ENCODE measurements at regions not wholly inside any gene's neighbourhood (a gene's known extent, or its start where the extent isn't known, plus 50 kb on each side); places are given as distances from the start of the nearest gene placed in this dataset.

DNA sequence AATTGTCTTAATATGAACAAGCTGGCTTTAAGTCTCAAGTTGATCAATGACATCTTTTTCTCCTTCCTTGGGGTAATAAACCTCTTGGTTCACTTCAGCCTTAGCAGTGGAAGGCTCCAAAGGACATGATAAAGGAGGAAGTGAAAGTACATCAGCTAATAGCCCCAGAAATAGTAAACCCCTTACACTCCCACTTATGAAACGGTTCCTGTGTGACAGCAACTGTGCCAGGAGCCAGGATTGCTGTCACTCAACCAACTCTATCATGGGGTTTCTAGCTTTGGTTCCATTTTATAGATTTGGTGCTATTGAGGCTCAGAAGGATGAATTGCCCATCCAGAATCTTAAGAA lies 216.7 kb downstream of the ABHD5 start:
- H3K9me3 Mint-ChIP-seq, result no peaks in the 10 kb centered on the region
- H3K27ac Mint-ChIP-seq, result no peak overlapping the region
- no peaks in the 10 kb centered on the region for H3K4me1 Mint-ChIP-seq
- no peaks in the 10 kb centered on the region for H3K36me3 Mint-ChIP-seq (ENCODE audit: low read depth)
- H3K27me3 Mint-ChIP-seq (ENCODE audit: low read depth), result peaks cover 11% of the 10 kb centered on the region
- TF ChIP-seq, protein P1, sequence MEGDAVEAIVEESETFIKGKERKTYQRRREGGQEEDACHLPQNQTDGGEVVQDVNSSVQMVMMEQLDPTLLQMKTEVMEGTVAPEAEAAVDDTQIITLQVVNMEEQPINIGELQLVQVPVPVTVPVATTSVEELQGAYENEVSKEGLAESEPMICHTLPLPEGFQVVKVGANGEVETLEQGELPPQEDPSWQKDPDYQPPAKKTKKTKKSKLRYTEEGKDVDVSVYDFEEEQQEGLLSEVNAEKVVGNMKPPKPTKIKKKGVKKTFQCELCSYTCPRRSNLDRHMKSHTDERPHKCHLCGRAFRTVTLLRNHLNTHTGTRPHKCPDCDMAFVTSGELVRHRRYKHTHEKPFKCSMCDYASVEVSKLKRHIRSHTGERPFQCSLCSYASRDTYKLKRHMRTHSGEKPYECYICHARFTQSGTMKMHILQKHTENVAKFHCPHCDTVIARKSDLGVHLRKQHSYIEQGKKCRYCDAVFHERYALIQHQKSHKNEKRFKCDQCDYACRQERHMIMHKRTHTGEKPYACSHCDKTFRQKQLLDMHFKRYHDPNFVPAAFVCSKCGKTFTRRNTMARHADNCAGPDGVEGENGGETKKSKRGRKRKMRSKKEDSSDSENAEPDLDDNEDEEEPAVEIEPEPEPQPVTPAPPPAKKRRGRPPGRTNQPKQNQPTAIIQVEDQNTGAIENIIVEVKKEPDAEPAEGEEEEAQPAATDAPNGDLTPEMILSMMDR (IDR thresholded peaks at IDR 0.05; ENCODE audit: unreplicated experiment in 3 of 3), result no peak
- H3K4me3 Mint-ChIP-seq, result no peak overlapping the region

DNA sequence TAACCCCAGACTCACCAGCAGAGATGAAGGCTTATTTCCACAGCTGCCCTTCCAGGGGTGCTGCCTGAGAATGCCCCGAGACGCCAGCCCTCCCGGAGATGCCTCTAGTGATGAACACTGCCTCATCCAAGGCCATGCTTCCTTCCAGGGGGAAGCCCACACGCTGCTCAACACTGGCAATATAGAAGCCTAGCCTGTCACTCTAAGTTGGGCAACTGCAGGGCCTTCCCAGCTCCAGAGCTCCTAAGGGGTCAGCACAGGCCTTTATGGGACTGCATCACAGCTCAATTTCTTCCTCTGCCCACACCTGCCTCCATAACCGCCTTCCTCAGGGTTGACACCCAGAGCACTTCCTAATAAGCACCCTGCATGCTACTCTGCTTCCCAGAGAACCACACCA lies 217.7 kb downstream of the ABHD5 start:
- H3K4me3 Mint-ChIP-seq, result no peak overlapping the region
- H3K27me3 Mint-ChIP-seq (ENCODE audit: low read depth), result peaks cover 14% of the 10 kb centered on the region
- TF ChIP-seq, protein P1 (IDR thresholded peaks at IDR 0.05; ENCODE audit: unreplicated experiment in 3 of 3), result no peak
- no peaks in the 10 kb centered on the region for H3K36me3 Mint-ChIP-seq (ENCODE audit: low read depth)
- H3K4me1 Mint-ChIP-seq, result no peaks in the 10 kb centered on the region
- H3K27ac Mint-ChIP-seq, result no peak overlapping the region
- no peaks in the 10 kb centered on the region for H3K9me3 Mint-ChIP-seq

DNA sequence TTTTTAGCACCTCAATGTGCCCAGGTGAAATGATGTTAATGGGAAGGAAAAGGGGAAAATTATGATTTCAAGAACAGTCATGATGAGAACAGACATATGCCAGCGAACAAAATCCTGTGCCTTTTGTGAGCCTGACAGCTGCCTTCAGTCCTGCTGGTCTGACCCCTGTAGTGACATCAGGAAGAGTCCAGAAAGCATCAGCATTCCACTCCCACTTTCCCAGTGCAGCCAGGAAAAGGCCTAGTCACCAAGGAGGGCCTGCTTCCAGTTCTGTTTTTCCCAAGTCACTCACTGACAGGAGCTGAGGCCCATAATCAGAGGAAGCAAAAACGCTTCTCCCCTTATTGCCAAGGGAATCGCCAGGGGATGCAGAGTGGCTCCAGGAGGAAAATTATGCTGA lies 218.4 kb downstream of the ABHD5 start:
- Mint-ChIP-seq H3K36me3 (ENCODE audit: low read depth) (no peaks in the 10 kb centered on the region), H3K4me3 (no peak overlapping the region)

DNA sequence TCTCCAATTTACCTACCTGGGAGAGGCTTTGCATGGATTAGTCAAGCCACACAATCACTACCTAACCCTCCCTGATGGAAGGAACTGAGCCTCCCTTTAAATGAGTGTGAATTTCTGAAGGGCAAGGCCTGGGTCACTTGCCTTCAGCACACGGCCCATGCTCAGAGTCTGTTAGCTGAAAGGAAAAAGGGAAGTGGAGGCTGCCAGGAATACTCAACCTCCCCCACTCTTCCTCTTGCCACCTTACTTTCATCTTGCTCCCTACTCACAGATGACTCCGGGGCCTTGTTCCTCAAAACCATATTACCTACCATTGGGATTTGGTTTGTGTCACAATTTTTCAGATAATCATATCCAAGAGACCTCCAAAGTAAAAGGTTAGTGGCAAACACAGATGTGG lies 220.0 kb downstream of the ABHD5 start:
- Mint-ChIP-seq H3K27ac (no peak overlapping the region), H3K27me3 (ENCODE audit: low read depth) (peaks cover 4% of the 10 kb centered on the region), H3K36me3 (ENCODE audit: low read depth) (no peaks in the 10 kb centered on the region), H3K4me1 (no peaks in the 10 kb centered on the region), H3K9me3 (no peaks in the 10 kb centered on the region), H3K4me3 (no peak overlapping the region)
- TF ChIP-seq, protein P1 (IDR thresholded peaks at IDR 0.05; ENCODE audit: unreplicated experiment in 3 of 3), result no peak

More for the DNA sequence above, 218.4 kb downstream of the ABHD5 start:
- H3K27ac Mint-ChIP-seq, result no peak overlapping the region
- peaks cover 12% of the 10 kb centered on the region for H3K27me3 Mint-ChIP-seq (ENCODE audit: low read depth)
- TF ChIP-seq, protein P1 (IDR thresholded peaks at IDR 0.05; ENCODE audit: unreplicated experiment in 3 of 3), result no peak
- no peaks in the 10 kb centered on the region for H3K9me3 Mint-ChIP-seq
- H3K4me1 Mint-ChIP-seq, result no peaks in the 10 kb centered on the region

DNA sequence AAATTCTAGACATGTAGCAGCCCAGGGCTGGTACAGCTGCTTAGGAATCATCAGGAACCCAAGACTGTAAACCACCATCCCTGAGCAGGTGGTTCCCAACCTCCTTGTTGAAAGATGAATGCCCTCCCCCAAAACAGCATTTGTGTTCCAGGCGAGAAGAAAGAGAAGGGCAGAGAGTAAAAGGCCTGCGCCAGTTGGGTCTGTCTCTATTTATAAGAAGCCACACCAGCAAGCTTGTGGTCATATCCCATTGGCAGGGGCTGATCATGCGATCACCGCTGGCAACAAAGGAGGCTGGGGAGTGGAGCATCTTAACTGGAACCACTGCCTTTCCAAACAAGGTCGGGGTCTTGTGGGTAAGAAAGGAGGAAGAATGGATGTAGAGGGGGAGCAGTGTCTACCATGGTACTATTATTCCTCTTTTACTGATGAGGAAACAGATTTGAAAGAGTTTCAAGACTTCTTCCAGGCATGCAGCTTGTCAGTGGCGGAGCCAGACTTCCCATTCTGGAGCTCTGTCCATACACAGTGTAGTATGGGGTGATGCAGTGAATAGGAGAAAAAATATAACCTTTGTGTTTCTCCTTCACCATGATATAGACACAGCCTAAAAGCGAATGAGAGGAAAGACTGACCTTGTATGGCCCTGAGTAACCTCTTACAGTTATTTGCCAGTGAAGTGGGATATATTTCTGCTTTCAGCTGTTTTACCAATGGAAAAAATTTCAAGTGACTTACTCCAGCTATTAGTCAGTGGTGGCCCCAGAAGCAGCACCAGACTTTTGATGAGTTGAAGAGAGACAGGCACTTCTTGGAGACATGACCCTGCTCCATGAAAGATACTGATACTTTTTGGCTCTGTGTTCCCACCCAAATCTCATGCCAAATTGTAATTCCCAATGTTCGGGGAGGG lies 222.6 kb downstream of the ABHD5 start:
- TF ChIP-seq, protein P1 (IDR thresholded peaks at IDR 0.05; ENCODE audit: unreplicated experiment in 3 of 3), result no peak
- no peaks in the 10 kb centered on the region for H3K36me3 Mint-ChIP-seq (ENCODE audit: low read depth)
- H3K4me1 Mint-ChIP-seq, result no peaks in the 10 kb centered on the region
- H3K27me3 Mint-ChIP-seq (ENCODE audit: low read depth), result peaks cover 4% of the 10 kb centered on the region
- no peak overlapping the region for H3K4me3 Mint-ChIP-seq
- no peak overlapping the region for H3K27ac Mint-ChIP-seq
- H3K9me3 Mint-ChIP-seq, result no peaks in the 10 kb centered on the region

DNA sequence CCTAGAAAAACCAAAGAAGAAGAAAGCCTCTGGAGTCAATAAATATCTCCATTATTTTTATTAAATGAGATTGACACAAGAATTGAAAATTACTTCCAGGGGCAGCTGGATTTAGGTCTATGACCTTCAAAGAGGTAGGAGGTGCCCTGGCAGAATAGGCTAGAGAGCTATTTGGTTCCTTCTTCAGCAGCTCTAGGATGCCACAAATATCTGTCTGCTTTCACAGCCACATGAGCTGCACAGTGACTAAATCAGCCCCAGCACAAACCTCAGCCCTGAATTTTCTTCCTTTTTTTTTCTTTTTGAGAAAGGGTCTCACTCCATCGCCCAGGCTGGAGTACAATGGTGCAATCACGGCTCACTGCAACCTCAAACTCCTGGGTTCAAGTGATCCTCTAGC lies 223.5 kb downstream of the ABHD5 start:
- no peaks in the 10 kb centered on the region for H3K9me3 Mint-ChIP-seq
- peaks cover 10% of the 10 kb centered on the region for H3K27me3 Mint-ChIP-seq (ENCODE audit: low read depth)
- no peak overlapping the region for H3K27ac Mint-ChIP-seq
- TF ChIP-seq, protein P1 (IDR thresholded peaks at IDR 0.05; ENCODE audit: unreplicated experiment in 3 of 3), result no peak
- no peak overlapping the region for H3K4me3 Mint-ChIP-seq
- no peaks in the 10 kb centered on the region for H3K4me1 Mint-ChIP-seq
- H3K36me3 Mint-ChIP-seq (ENCODE audit: low read depth), result no peaks in the 10 kb centered on the region
